ENCODE measurements at regions not wholly inside any gene's neighbourhood (a gene's known extent, or its start where the extent isn't known, plus 50 kb on each side); places are given as distances from the start of the nearest gene placed in this dataset.

DNA sequence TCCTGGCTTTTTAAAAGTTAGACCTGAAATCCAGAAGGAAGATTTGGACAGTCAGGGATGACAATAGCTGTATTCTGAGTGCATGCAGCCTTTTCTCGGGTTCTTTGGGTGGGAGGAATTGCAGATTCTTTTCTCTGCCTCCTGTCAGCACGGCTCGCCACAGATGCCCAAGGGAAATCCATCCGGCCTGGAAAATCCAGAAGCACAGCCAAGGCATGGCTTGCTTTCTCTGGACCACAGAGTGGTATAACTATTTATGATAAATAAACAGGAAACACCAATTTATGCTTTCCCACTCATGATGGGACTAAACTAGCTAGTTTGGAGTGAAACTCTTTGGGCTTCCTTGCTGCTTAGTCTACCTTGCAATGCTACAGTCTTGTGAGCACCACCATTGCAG lies 59.1 kb downstream of the C9orf152 start:
- Histone ChIP-seq H3K36me3 (ENCODE audit: insufficient read depth, low read length) (no peaks in the 10 kb centered on the region), H3K4me3 (ENCODE audit: insufficient read depth, low read depth, low read length) (no peak overlapping the region), H3K4me1 (ENCODE audit: insufficient read depth, low read length) (peaks cover 28% of the 10 kb centered on the region), H3K27me3 (ENCODE audit: insufficient read depth, low read length) (no peaks in the 10 kb centered on the region), H3K27ac (ENCODE audit: low read depth, low read length) (no peak overlapping the region), H4K20me1 (ENCODE audit: insufficient read depth, low read length) (peaks cover 91% of the 10 kb centered on the region), H3K79me2 (ENCODE audit: insufficient read depth, low read length) (peaks cover 99% of the 10 kb centered on the region), H3K9me3 (ENCODE audit: insufficient read depth, low read depth, low read length) (no peaks in the 10 kb centered on the region), H3K9ac (ENCODE audit: low read length) (no peak overlapping the region), H3K4me2 (ENCODE audit: low read length) (peak overlapping the region; percentile 5), H2AFZ (ENCODE audit: low read depth, low read length) (no peak overlapping the region)
- TF ChIP-seq, protein P1, sequence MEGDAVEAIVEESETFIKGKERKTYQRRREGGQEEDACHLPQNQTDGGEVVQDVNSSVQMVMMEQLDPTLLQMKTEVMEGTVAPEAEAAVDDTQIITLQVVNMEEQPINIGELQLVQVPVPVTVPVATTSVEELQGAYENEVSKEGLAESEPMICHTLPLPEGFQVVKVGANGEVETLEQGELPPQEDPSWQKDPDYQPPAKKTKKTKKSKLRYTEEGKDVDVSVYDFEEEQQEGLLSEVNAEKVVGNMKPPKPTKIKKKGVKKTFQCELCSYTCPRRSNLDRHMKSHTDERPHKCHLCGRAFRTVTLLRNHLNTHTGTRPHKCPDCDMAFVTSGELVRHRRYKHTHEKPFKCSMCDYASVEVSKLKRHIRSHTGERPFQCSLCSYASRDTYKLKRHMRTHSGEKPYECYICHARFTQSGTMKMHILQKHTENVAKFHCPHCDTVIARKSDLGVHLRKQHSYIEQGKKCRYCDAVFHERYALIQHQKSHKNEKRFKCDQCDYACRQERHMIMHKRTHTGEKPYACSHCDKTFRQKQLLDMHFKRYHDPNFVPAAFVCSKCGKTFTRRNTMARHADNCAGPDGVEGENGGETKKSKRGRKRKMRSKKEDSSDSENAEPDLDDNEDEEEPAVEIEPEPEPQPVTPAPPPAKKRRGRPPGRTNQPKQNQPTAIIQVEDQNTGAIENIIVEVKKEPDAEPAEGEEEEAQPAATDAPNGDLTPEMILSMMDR (IDR thresholded peaks at IDR 0.05; ENCODE audit: insufficient read depth, low read depth, low read length) = no peak
- TF ChIP-seq EZH2 (IDR thresholded peaks at IDR 0.05; ENCODE audit: insufficient read depth, low read length) = no peak
- Mint-ChIP-seq H3K27me3 (ENCODE audit: low read depth, unreplicated experiment) (no peaks in the 10 kb centered on the region), H3K4me1 (ENCODE audit: low read depth, unreplicated experiment) (peaks cover 32% of the 10 kb centered on the region), H3K36me3 (ENCODE audit: low read depth, unreplicated experiment) (peaks cover 24% of the 10 kb centered on the region), H3K9me3 (ENCODE audit: unreplicated experiment) (no peaks in the 10 kb centered on the region), H3K4me3 (ENCODE audit: unreplicated experiment) (no peak overlapping the region), H3K27ac (ENCODE audit: unreplicated experiment) (no peak overlapping the region)
- no peak for DNase-seq (ENCODE audit: low read depth)
- no peak for FAIRE-seq
